HG03442 (cell line): ENCODE measurements at regions not wholly inside any gene's neighbourhood (a gene's known extent, or its start where the extent isn't known, plus 50 kb on each side); places are given as distances from the start of the nearest gene placed in this dataset.
A peak's percentile ranks its signal among the peaks of the same experiment; 100 is the strongest.
"Not testable (repeated sequence)": the region's sequence is repeated elsewhere in the genome, so short reads cannot be mapped to it uniquely, and the experiment has no call there.

Experiments
- ATAC-seq: cut with Tn5 transposase; IDR thresholded peaks from one replicate; pipeline ENCODE4 v1.9.1; 2021; ENCODE audit warnings: mild to moderate bottlenecking, moderate library complexity; ENCODE audit not compliant: unreplicated experiment

DNA sequence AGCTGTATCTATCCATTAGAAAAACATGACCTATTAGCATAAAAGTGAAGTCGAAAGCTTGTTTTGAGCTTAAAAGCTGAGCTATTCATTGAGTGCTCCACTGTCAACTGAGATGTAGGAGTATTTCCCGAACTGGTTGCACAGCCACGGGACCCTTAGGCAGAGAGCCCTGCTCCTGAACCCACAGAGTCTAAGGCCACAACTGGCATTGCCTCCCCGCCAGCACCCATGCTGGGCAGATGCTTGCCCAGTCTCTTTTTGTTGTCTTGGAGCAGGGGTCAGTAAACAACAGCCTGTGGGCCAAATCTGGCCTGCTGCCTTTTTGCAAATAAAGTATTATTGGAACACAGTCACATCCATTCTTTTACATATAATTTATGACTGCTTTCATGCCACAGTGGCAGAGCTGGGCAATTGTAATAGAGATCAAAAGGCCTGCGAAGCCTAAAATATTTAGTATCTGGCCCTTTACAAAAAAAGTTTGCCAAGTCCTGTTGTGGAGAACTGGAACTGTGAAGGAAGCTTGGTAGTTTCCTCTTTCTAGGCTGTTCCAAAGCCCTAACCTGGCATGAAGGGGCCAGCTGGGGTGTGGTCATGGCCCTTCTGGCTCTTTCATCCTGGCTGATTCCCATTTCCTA lies 58.4 kb upstream of the WAPL start:
- no peak for ATAC-seq

- ATAC-seq = no peak
These were observed 58.9 kb upstream of the WAPL start for GRCh38 chr10:86580521-86580891.

DNA sequence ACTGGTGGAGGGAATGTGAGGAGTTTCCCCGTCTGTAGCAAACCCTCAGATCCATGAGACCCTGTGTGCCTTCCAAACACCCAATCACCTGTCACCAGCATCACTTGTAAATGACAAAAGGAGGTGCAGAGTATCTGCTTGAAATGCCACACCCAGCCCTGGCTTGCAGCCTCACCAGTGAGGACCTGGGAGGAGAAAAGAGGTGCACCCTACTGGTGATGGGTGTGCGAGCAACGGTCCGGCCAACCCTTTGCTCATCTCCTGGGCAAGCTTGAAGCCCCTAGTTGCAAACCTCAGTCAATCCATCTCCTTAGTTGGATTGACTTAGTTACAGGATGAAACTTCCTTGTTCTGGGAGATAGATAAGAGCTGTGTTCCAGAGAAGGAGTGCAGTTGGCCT lies 62.4 kb upstream of the WAPL start:
- peak; percentile 70 for ATAC-seq

- ATAC-seq = peak; percentile 89
These were observed 63.7 kb upstream of the WAPL start for GRCh38 chr10:86585037-86585929.

GRCh38 chr10:86586516-86586915 lies 64.9 kb upstream of the WAPL start:
- no peak for ATAC-seq

GRCh38 chr10:86588781-86589180 lies 65.6 kb upstream of the OPN4 start:
- not testable (repeated sequence) for ATAC-seq

GRCh38 chr10:86591436-86591835 lies 62.9 kb upstream of the OPN4 start:
- no peak for ATAC-seq

GRCh38 chr10:86592413-86592812 lies 61.9 kb upstream of the OPN4 start:
- no peak for ATAC-seq

DNA sequence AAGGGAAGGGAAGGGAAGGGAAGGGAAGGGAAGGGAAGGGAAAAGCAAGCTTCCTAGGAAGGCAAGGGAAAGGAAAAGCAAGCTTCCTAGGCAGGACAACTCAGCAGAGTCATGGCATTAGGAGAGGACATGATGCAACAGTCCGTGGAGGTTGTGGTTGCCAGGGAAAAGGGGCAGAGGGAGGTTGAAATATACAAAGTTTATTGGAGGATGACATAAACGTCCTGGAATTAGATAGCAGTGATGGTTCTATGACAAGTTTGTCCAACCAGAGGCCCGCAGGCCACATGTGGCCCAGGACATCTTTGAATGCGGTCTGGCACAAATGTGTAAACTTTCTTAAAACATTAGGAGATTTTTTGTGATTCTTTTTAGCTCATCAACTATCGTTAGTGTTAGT lies 59.8 kb upstream of the OPN4 start:
- ATAC-seq = no peak

DNA sequence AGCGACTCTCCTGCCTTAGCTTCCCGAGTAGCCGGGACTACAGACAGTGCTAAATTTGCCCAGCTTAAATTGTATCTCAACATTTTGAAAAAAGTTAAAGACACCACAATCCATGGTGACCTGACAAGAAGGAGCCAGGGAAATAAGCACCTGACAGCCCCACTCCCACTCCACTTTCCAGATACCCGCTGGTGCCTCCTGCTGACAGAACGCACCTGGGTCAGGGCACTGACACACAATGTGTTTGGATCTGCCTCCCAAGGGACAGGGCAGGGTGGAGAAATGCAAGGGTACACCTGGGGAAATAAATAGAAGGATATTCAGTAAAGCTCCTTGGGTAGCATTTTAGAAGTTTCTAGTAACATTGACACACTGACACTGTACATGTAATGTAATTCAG lies 58.9 kb upstream of the OPN4 start:
- no peak for ATAC-seq

DNA sequence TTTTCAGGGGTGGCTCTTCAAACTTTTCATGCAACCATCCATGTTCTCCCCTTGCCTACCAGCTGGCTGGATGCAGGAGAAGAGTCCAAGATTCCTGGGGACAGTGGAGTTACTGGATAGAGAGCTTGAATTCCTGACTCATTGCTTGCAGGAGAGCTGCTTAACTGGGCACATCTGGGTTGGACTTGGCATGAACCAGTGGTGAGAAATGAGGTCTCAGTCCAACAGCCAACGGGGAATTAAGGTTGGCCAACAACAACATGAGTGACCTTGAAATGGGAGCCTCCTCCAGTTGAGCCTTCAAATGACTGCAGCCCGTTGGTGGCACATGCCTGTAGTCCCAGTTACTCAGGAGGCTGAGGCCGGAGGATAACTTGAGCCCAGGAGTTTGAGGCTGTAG lies 58.1 kb upstream of the OPN4 start:
- ATAC-seq = no peak

GRCh38 chr10:86597306-86597705 lies 57.0 kb upstream of the OPN4 start:
- ATAC-seq = no peak

DNA sequence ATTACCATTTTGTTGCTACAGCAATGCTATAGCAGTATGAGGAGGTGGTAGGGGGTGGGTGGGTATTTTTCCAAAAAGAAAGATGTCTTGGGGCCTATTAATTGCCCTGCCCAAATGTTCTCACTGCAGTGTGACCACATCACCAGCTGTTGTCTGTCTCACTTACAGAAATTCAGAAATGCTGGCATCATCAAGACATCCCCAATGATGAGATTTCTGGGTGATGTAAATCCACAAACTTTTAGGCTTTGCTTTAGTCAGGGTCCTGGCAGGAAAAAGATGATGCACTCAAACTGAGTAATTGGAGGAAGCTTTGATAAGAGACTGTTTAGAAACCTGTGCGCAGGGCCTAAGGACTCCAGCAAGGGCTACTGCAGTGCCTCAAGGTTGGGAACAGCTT lies 56.2 kb upstream of the OPN4 start:
- no peak for ATAC-seq

DNA sequence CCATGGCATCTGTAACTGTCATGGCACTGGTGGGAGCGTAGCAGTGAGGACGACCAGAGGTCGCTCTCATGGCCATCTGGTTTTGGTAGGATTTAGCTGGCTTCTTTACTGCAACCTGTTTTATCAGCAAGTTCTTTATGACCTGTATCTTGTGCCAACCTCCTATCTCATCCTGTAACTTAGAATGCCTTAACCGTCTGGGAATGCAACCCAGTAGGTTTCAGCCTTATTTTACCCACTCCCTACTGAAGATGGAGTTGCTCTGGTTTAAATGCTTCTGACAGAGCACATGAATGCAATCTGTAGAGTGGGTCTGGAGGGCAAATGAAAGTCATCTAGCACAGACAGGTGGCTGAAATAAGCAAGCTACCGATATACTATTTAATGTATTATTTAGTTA lies 55.3 kb upstream of the OPN4 start:
- ATAC-seq = no peak

GRCh38 chr10:86599729-86600128 lies 54.6 kb upstream of the OPN4 start:
- ATAC-seq = peak; percentile 88

DNA sequence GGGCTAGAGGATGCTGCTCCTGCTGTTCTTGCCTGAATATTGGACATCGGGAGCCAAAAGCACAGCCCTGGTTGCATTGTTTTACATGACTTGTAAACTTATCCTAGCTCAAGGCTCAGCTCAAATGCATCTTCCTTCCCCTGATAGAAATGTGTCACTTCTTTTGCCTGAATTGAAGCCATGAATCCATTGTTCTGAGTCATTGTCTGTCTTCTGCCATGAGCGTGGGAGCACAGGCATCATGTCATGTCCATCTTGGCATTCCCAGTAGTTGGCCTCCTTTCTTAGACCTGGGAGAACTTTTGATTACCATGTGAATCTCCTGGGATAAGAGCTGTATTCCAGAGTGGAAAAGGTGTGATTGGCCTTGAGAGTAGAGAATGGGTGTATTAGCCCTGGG lies 54.1 kb upstream of the OPN4 start:
- no peak for ATAC-seq

- no peak for ATAC-seq
These were observed 52.3 kb upstream of the OPN4 start for GRCh38 chr10:86601956-86602602.

DNA sequence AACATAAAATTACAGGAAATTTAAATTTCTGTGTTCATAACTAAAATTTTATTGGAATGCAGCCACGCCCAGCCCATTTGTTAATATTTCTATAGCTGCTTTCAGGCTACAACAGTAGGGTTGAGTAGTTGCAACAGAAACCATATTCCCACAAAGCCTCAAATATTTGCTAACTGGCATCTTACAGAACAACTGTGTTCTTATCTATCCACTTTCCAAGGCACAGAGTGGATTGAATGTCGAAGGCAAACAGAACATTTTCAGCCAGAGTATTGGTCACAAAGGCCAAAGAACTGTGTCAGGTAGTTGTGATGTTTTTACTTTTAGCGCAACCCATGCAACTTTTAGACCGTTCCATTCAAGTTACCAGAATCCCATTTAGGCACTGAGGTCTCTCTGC lies 51.1 kb upstream of the OPN4 start:
- ATAC-seq = no peak
